NB4 (cell line): ENCODE measurements at regions not wholly inside any gene's neighbourhood (a gene's known extent, or its start where the extent isn't known, plus 50 kb on each side); places are given as distances from the start of the nearest gene placed in this dataset.
"Not testable (repeated sequence)": the region's sequence is repeated elsewhere in the genome, so short reads cannot be mapped to it uniquely, and the experiment has no call there.

Source experiments
- DNase-seq: peaks from one replicate; pipeline ENCODE4 v3.0.0; 2010; ENCODE audit warnings: low read depth
- H3K4me3 ChIP-seq: one replicate; pipeline ENCODE4 v1.5.1; 2011; ENCODE audit warnings: mild to moderate bottlenecking, low read depth, low read length, moderate library complexity
- CTCF ChIP-seq: IDR thresholded peaks from one replicate; pipeline ENCODE4 v1.5.1; 2012; ENCODE audit warnings: low read depth, low read length
- MAX ChIP-seq: IDR thresholded peaks from 2 replicates; pipeline ENCODE4 v1.6.1; 2011; ENCODE audit warnings: low read depth, low read length
- MYC ChIP-seq: IDR thresholded peaks from 2 replicates; pipeline ENCODE4 v1.6.1; 2011; ENCODE audit warnings: low read depth, low read length
- POLR2A ChIP-seq: IDR thresholded peaks from 2 replicates; pipeline ENCODE4 v1.6.1; 2011; ENCODE audit warnings: mild to moderate bottlenecking; ENCODE audit not compliant: insufficient read length; ENCODE audit errors: extremely low read depth

- not testable (repeated sequence) for DNase-seq, H3K4me3 ChIP-seq
Observed at GRCh38 chr7:135872861-135873260, 104.3 kb downstream of the MTPN start.

- DNase-seq = no peak
- TF ChIP-seq CTCF = no peak
- no peak for TF ChIP-seq MAX
- no peak for TF ChIP-seq MYC
- no peak for TF ChIP-seq POLR2A
Observed at GRCh38 chr7:135862586-135863340, 114.2 kb upstream of the FAM180A start.

GRCh38 chr7:135859538-135859937 is 110.9 kb upstream of the FAM180A start:
- H3K4me3 ChIP-seq = no peak overlapping the region
- no peak for DNase-seq
- no peak for TF ChIP-seq CTCF
- no peak for TF ChIP-seq MAX
- TF ChIP-seq MYC = no peak
- no peak for TF ChIP-seq POLR2A

More at GRCh38 chr7:135862586-135863340, 114.2 kb upstream of the FAM180A start:
- H3K4me3 ChIP-seq = no peak overlapping the region

- no peak overlapping the region for H3K4me3 ChIP-seq
- TF ChIP-seq MAX (no peak), POLR2A (no peak), MYC (no peak), CTCF (no peak)
- no peak for DNase-seq
Observed at GRCh38 chr7:135858851-135859250, 110.2 kb upstream of the FAM180A start.

- no peak for DNase-seq
- no peak for TF ChIP-seq POLR2A
- no peak for TF ChIP-seq MAX
- H3K4me3 ChIP-seq = no peak overlapping the region
Observed at GRCh38 chr7:135858379-135858778, 109.8 kb upstream of the FAM180A start.

- no peak for DNase-seq
- no peak overlapping the region for H3K4me3 ChIP-seq
- no peak for TF ChIP-seq MYC
- TF ChIP-seq CTCF = no peak
- TF ChIP-seq POLR2A = no peak
- no peak for TF ChIP-seq MAX
Observed at GRCh38 chr7:135857519-135858274, 109.1 kb upstream of the FAM180A start.
